NCI-H82 treated with DMSO at 0.1 percent for 48 hours (cell line): ENCODE measurements at regions not wholly inside any gene's neighbourhood (a gene's known extent, or its start where the extent isn't known, plus 50 kb on each side); places are given as distances from the start of the nearest gene placed in this dataset.
"Not testable (repeated sequence)": the region's sequence is repeated elsewhere in the genome, so short reads cannot be mapped to it uniquely, and the experiment has no call there.

ENCODE experiments used
- DNase-seq: peaks from one replicate; lab custom pipeline; 2025; ENCODE audit not compliant: unreplicated experiment; lab: John Stamatoyannopoulos, UW

DNA sequence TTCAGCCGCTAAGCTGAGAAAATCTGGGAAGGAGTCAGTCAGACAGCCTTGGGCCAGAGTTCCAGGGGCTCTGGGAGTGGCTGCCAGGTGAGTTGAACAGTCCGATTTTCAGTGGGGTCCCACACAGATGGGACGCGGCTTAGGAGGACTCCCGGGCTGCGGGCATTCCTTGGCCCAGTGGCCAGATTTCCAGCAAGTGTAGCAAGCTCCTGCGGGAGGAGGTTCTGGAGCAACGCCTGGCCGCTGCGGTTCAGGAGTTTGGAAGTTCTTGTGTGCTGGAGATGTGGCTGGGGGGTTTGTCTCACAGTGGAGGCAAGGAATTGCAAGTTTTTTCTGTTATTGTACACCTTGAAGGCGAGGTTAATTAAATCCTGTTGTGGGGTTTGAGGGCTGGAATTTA, 1020.1 kb upstream of the MANEA start:
- DNase-seq = not testable (repeated sequence)

DNA sequence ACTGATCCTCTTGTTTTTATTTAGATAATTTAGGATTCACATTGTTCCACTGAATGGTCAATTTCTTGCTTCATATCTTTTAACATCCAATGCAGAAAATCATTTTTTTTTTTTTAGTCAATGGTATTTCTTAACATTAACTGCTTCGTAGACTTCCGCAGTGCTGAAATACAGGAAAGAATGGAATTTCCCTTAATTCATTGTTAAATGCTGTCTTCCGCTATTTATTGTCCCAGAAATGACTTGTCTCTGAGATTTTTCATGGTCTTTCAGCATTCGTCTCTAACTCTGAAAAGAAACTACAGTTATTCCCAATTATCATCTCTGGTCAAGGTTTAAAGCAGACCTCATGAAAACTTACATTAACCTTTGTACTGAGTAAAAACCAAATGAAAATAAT, 1029.1 kb upstream of the MANEA start:
- no peak for DNase-seq

DNA sequence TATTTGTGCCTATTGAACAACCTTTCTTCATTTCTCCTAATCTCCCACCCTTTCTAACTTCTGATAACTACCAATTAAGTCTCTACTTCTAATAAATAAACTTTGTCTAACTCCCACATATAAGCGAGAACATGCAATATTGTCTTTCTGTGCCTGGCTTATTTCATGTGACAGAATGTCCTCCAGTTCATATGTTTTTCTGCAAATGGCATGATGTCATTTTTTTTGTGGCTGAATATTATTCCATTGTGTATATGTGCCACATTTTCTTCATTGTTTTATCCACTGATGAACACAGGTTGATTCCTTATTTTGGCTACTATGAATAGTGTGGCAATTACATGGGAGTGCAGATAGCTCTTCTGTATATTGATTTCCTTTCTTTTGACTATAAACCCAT, 1041.5 kb upstream of the MANEA start:
- no peak for DNase-seq

DNA sequence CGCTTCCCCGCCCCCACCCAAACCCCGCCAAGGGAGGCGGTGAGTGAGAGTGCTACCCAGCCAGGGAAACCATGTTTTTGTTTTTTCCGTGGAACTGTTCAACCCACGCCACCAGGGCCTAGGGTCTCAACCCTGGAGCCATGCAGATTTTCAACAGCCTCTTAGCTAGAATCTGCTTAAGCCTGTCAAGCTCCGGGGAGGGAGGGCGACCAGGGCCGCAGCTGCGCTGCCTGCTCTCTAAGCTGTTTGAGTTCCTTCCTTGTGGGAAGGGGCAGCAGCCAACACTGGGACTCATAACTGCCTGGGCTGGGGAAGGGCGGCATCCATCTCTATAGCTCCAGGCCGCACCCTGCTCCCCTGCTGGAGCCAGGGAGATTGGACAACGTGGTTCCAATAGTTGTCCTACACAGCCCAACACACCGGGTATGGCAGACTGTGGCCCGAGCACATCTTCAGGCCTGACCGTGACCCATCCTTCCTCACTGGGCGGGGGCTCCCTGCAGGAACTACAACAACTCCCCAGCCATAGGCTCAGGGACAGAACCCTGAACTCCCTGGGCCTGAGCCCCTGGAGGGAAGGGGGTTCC, 1065.7 kb upstream of the MANEA start:
- no peak for DNase-seq

DNA sequence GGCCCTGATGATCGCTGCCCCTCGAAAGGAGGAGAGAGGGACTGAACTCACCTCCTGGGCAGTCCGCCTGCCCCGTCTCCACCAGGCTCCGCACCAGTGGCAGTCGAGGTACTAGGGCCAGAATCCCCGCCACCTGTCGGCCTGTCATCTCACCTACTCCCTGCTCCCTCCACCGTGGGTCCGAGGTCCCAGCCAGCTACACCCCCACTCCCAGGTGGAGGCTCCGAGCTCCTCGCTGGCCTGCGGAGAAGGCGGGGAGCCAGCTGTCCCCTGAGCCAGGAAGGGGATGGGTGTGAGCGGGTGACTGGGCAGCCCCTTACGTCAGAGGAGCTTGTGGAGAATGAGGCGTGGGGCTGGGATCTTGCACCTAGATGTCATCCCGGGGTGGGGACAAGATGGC, 1066.5 kb upstream of the MANEA start:
- no peak for DNase-seq

DNA sequence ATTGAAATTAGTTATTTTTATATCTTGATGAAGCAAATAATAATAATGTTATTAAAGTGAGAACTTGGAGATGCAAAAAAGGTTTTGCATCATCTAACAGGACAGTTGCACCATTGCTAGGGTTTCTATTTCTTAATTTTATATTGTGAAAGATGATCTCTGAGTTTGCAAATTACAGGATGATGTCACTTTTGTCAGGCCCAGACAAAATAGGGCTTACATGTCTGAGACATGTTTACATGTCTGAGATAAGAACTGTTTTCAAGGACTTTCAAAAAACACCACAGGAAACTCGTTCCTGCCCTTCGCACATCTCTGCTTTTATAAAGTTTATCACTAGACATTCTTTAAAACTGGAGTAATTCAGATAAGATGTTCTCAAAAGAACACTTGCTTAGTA, 1075.8 kb upstream of the MANEA start:
- no peak for DNase-seq

DNA sequence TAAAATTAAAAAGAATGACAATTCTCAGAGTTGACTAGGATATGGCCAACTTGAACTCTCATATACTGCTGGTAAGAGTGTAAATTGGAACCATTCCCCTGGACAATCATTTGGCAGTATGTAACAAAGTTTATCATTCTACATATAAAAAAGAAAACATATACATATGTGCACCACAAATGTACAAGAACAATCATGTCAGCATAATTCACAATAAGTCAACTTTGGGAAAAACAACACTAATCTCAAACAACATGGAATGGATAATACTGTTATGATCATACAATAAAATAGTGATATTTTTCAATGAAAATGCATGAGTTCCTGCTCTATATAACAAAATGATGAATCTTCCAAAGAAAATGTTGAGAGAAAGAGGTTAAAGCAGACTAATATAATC, 1078.7 kb upstream of the EPHA7 start:
- no peak for DNase-seq

DNA sequence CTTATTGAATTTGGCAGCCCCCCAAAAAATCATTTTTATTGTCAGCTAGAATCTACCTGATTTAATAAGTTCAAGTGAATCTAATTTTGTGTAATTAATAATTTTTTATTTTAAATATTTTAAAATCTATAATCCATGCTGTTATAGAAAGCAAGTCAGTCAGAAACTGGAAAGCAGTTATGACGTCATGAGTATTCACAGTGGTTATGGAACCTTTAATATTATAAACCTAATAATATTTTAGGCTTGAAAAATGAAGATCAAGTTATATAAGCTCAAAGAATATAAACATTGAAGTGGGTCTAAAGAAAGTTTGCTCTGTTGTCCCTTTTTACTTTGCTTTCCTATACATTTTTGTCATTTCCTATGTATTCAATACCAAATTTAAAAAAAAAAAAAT, 1075.1 kb upstream of the EPHA7 start:
- no peak for DNase-seq

DNA sequence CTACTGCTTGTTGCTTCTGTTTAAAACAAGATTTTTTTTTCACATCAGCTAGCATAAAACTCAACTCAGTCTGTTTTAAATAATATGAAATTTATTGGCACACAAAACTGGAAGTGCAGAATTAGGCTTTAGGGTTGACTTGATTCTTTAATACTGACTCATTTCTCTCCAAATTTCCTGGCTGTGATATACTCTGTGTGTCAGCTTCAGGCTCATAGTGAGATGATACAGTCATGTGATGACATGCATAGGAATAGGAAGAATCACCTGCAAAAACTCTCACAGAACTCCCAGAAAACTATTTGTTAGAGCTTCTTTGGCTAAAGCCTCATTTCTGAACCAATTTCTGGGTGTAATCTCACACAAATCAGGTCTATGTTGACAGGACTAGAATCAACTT, 1068.0 kb upstream of the EPHA7 start:
- DNase-seq = no peak

DNA sequence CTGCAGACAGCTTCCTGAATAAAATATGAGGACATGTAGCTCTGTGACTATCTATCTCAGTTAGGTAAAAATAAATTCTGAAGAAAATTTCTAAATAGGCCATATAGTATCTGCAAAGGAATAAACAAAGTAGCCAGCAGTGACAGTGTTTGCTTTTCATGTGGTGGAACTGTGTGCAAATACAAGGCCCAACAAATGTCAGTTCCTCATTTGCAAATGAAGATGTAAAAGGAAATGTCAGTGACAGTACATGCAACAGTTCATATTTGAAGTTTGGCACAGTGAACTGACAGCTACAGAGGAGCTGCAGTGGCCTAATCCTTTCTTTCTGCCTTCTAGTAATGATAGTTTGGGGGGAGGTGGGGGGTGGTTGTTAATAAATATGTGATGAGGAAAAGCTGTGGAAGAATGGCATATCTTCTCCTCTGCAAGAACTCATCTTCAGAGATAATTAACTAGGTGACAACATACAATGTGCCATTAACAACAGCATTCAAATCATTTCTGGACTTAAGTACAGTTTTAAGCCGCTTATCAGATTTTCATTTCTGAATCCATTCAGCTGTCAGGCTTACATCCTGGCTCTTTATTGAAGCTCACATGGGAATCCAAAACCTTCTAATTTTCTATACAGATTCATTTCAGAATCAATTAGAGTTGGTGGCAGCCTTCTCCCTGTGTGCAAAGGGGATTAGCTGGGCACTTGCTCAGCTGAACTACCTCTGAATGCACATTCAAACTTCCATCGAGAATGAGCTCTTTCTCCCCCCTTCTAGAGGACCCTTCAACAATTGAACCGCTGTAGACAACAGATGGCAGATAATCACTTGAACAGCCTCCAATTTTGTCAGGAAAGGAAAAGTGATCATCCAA, 1059.0 kb upstream of the EPHA7 start:
- peak; percentile 95 for DNase-seq

DNA sequence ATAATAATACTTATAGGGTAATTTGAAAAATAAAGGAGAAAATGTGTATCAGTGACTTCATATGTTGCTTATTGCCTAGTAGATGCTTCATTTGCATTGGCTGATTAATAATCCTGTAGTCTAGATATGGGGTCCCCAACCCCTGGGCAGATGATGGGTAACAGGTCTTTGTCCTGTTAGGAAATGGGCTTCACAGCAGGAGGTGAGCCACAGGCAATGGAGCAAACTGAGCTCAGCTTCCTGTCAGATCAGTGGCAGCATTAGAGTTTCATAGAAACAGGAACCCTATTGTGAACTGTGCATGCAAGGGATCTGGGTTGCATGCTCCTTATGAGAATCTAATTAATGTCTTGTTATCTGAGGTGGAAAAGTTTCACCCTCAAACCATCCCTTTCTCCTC, 1049.5 kb upstream of the EPHA7 start:
- no peak for DNase-seq

DNA sequence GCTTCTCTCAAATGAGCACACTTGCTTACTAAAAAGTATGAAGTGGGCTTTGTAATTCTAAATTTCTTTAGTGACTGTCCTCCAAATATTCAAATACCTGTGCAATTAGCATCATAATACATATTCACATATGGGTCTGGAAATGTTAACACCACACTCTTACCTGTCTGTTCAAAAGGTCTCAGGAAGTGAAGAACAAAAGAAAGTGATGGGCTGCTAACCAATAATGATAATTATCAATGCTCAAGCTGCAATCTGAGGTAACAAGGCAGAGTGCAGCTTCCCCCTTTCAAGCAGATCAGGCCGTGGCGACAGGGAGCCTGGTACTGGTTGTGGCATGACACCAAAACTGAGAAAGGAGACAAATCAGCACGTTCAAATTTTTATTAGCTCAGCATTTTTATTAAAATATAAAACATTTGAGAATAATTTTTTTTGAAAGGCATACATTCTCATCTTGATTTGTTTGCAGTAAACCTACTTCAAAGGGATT, 1044.7 kb upstream of the EPHA7 start:
- DNase-seq = no peak

DNA sequence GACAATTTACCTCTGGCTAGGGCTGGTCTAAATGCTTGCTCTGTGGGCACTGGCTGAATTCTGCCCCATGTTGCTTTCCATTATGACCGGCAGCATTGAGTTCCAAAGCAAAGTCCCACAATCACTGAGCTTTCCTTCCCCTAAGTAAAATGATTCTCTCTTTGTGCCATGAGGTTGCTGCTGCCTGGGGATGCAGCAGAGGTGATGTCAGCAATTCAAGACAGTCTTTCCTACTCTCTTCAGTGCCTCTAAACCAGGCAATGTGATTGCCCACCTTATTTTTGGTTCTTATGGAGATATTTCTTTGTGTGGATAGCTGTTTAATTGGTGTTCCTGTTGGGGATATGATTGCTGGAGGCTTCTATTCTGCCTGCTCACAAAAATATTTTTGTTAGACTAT, 1043.9 kb upstream of the EPHA7 start:
- DNase-seq = no peak

DNA sequence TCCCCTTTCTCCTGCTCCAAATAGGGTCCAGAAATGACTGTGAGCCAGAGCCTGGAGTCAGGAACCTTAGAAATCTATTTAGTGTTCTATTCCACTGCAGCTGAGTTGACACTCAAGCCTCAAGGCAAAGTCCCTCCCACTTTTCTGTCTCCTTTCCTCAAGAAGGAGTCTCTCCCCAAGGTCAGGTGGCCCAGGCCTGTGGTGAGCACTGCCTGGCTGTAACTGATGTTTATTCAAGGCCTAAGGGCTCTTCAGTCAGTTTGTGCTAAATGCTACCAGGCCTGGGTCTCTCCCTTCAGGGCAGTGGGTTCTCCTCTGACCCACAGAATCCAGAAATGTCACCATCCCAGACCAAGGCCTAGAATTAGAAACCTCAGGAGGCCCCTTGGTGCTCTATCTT, 1042.9 kb upstream of the EPHA7 start:
- no peak for DNase-seq

DNA sequence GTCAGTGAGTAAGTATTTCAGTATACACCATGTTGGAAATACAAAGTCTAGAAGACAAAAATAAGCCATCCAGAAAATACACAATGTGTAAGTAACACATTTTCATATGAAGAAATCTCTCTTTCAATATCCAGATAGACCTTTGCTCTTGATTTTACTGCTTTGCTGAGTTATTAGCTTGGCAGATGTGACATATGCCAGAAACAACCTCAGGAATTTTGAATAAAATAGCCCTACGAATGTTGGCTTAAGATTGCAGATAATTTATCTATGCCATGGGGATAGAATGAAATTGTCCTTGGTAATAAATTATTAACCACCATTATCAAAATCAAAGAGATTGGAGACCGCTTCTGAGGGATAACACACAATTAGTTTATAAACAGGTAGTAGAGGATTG, 1036.9 kb upstream of the EPHA7 start:
- DNase-seq = no peak

DNA sequence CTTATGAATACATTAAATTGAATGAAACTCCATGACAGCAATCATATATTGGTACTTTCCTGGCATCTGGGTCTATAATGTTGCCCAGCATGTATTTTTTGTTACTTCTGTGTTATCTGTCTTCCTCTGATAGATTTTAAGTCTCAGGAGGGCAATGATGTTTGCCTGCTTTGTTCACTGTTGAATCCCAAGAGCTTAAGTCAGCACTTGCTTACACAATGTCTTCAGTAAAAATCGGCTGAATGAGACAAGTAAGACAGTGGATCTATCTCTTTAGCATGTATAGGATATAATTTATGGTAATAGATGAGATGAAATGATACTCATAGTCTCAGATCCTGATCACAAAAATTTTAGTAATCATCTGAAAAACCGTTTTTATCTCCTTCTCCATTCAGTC, 1034.9 kb upstream of the EPHA7 start:
- DNase-seq = no peak

DNA sequence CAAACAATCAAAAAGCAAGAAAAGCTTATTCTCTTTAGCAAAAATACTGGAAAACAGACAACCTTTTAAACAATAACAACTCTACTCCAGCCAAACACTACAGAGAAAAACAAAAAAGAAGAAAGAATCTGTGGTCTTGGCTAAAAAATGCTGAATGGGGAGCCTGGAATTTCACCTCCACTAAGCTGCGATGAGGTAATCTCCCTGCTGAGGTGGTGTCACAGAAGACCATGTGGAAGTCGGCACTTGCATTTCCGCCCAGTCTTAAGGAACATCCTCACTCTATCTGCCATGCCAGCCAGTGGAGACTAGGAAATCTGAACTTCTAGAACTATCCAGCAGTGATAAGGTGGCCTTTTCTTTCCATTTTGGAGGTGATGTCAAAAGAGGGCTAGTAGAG, 1026.8 kb upstream of the EPHA7 start:
- no peak for DNase-seq

DNA sequence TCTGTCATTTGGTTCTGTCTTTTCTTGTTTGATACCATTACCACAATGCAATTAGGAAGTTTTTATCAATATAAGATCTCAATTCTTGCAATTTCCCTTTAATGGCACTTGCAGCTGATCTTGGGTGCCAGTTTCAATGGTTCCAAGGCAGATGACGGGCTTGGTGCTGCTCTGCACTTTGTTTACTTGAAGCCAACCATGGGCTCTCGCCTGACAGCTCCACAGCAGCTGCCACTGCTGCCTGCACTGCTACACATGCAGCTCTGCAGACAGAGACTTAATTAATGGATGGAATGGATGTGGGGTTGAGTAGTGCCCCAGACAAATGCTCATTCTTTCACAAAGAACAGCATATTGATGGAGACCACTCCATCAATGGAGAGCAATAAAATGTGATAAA, 1024.3 kb upstream of the EPHA7 start:
- no peak for DNase-seq

DNA sequence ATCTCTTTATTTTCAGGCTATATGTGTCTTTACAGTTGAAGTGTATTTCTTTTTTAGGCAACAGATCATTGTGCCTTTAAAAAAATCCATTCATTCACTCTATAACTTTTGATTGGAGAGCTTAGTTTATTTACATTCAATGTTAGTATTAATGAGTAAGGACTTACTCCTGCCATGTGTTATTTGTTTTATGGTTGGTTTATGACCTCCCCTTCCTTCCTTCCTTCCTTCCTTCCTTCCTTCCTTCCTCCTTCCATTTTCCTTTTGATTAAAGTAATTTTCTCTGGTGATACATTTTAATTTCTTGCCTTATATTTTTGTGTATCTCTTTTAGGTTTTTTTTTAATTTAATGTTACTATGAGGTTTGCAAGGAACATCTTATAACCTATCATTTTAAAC, 1005.3 kb upstream of the EPHA7 start:
- DNase-seq = no peak

DNA sequence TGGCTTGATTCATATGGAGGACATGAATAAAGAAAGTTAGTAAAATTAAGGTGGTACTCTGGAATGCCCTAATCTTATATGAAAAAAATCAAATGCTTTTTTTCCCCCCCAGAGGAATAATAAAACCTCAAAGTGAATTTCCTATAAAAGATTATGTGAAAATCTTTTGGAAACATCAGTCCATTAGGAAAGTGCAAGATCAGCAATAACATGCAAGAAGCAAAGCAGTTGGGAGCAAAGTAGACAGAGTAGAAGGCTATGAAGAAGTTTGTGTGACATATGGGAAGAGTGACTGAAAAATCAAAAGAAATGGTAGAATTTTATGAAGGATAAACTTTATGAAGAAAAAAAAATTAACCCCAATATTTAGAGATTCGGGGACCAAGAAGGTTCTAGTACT, 998.0 kb upstream of the EPHA7 start:
- DNase-seq = no peak

DNA sequence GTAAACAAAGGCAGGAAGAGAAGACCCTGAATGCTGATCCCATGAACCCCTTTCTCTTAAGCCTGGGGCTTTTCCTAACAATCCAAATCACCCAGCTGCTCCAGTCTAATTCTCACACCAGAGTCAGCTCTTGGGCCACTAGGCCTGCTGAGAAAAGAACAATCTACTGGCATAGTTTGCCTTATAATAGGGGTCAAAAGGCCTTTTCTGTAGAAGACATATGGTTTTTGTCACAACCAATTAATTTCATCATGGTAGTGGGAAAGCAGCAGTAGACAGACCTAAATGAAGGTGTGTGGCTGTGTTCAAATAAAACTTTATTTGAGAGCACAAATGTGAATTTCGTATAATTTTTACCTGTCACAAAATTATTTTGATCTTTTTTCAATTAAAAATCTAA, 994.7 kb upstream of the EPHA7 start:
- no peak for DNase-seq

DNA sequence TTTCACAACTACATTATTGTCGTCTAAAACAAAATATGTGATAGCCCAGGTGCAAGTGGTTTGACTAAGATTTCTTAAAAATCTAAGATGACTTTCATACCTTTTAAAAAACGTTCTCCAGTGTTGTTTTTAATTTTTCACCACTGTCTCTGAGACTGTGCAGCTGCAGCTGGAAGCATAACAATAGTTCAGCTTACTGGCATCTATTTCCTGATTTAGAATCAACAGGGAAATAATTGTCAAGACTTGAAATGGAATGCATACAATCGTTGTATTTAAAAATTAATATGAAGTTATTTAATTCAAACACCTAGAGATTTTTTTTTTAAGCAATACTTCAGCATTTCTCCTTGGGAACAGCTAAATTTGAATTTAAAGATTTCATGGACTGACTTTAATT, 982.0 kb upstream of the EPHA7 start:
- DNase-seq = no peak

DNA sequence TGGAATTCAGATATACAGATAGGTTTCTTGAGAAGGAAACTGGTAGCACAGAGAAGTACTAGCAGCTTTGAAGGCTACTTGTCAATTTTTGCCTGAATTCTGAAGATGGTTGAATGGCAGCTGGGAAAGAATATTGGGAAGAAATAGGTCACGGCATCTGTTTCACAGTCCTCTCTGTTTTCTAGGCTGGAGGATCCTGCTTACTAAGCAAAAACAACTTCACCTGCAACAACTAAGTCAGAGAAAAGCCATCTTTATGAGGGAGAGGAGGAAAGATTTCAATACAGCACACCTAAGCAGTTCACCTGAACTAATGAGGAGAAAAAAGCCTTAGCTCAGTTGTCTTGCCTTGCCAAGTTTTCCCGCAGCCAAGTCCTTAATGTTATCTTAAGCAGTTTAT, 975.5 kb upstream of the EPHA7 start:
- DNase-seq = no peak
